Fibroblast of villous mesenchyme (primary cell): ENCODE measurements at regions not wholly inside any gene's neighbourhood (a gene's known extent, or its start where the extent isn't known, plus 50 kb on each side); places are given as distances from the start of the nearest gene placed in this dataset.

Source experiments
- DNase-seq: peaks from one replicate; pipeline ENCODE4 v3.0.0-alpha.2; 2010; ENCODE audit warnings: low read depth
- H3K4me3 ChIP-seq: 2 replicates; pipeline ENCODE4 v1.5.1; 2011; ENCODE audit warnings: low read depth, mild to moderate bottlenecking, low read length
- CTCF ChIP-seq: IDR thresholded peaks from 2 replicates; pipeline ENCODE4 v1.5.1; 2012; ENCODE audit warnings: low read depth, mild to moderate bottlenecking, low read length; ENCODE audit not compliant: insufficient read depth

GRCh38 chr6:18707714-18708439 is 320.7 kb downstream of the RNF144B start:
- H3K4me3 ChIP-seq: no peak overlapping the region
- no peak for TF ChIP-seq CTCF
- DNase-seq: no peak

- no peak for DNase-seq
- no peak for TF ChIP-seq CTCF
- H3K4me3 ChIP-seq: no peak overlapping the region
These were observed 325.4 kb downstream of the RNF144B start for GRCh38 chr6:18712595-18712994.

GRCh38 chr6:18720075-18720474 is 332.9 kb downstream of the RNF144B start:
- no peak overlapping the region for H3K4me3 ChIP-seq
- no peak for DNase-seq
- no peak for TF ChIP-seq CTCF

- no peak for DNase-seq
- no peak for TF ChIP-seq CTCF
- H3K4me3 ChIP-seq: no peak overlapping the region
These were observed 336.9 kb downstream of the RNF144B start for GRCh38 chr6:18724056-18724455.

- no peak for TF ChIP-seq CTCF
- DNase-seq: no peak
- H3K4me3 ChIP-seq: no peak overlapping the region
These were observed 338.3 kb downstream of the RNF144B start for GRCh38 chr6:18725449-18725848.

- H3K4me3 ChIP-seq: no peak overlapping the region
- DNase-seq: no peak
- no peak for TF ChIP-seq CTCF
These were observed 346.9 kb downstream of the RNF144B start for GRCh38 chr6:18733921-18734550.

- H3K4me3 ChIP-seq: no peak overlapping the region
- no peak for TF ChIP-seq CTCF
- DNase-seq: peak; percentile 80
These were observed 354.6 kb downstream of the RNF144B start for GRCh38 chr6:18741741-18742140.
